RWPE1 (cell line): ENCODE measurements at regions not wholly inside any gene's neighbourhood (a gene's known extent, or its start where the extent isn't known, plus 50 kb on each side); places are given as distances from the start of the nearest gene placed in this dataset.

Experiments
- CTCF ChIA-PET: fragments of 350-600 bp; sonication (Branson Sonifier 250); formaldehyde crosslinking; extraction: SDS; loops from one replicate; lab custom pipeline; 2021; lab: Yijun Ruan, JAX
- POLR2A ChIA-PET: fragments of 400-600 bp; formaldehyde crosslinking; extraction: SDS; loops from one replicate; lab custom pipeline; 2020; ENCODE audit warnings: antibody characterized with exemption; ENCODE audit not compliant: low non-redundant PET; lab: Yijun Ruan, JAX
- DNase-seq: peaks from one replicate; pipeline ENCODE4 v3.0.0; 2012; ENCODE audit warnings: low spot score
- H3K27ac ChIP-seq: fragments of 450-650 bp; 2 replicates; pipeline ENCODE4 v1.5.1; 2017
- CTCF ChIP-seq: fragments of 450-650 bp; conservative IDR thresholded peaks from 2 replicates; pipeline ENCODE4 v1.5.1; 2017; ENCODE audit warnings: low read depth, mild to moderate bottlenecking

- no peak for DNase-seq
- ChIA-PET POLR2A (no interaction called here), CTCF (no interaction called here)
- H3K27ac ChIP-seq, result no peak overlapping the region
- no peak for TF ChIP-seq CTCF
These were observed 274.5 kb upstream of the BRINP3 start for GRCh38 chr1:190752131-190752530.

- TF ChIP-seq CTCF, result peak; percentile 19; the same call in 1 of the 2 replicates
- peak; percentile 27 for DNase-seq
- POLR2A ChIA-PET, result no interaction called here
- CTCF ChIA-PET, result interaction anchor here (0.7 kb wide), 1 partner anchor 295 kb away, joined by 3 read pairs; no protein-coding TSS in a partner anchor
- H3K27ac ChIP-seq, result no peak overlapping the region
These were observed 277.0 kb upstream of the BRINP3 start for GRCh38 chr1:190754666-190755065.

GRCh38 chr1:190759807-190760206 is 282.1 kb upstream of the BRINP3 start:
- POLR2A ChIA-PET, result no interaction called here
- CTCF ChIA-PET, result no interaction called here
- DNase-seq, result no peak
- no peak for TF ChIP-seq CTCF
- H3K27ac ChIP-seq, result no peak overlapping the region

- no peak overlapping the region for H3K27ac ChIP-seq
- CTCF ChIA-PET, result interaction anchor here (0.5 kb wide), 1 partner anchor 65 kb away, joined by 3 read pairs; no protein-coding TSS in a partner anchor
- POLR2A ChIA-PET, result no interaction called here
- TF ChIP-seq CTCF, result no peak
- DNase-seq, result no peak
These were observed 284.7 kb upstream of the BRINP3 start for GRCh38 chr1:190762325-190762724.

- no peak overlapping the region for H3K27ac ChIP-seq
- ChIA-PET CTCF (no interaction called here), POLR2A (no interaction called here)
- DNase-seq, result no peak
- TF ChIP-seq CTCF, result no peak
These were observed 315.2 kb upstream of the BRINP3 start for GRCh38 chr1:190792873-190793272.

- no peak overlapping the region for H3K27ac ChIP-seq
- CTCF ChIA-PET, result no interaction called here
- no peak for TF ChIP-seq CTCF
- POLR2A ChIA-PET, result no interaction called here
- no peak for DNase-seq
These were observed 330.0 kb upstream of the BRINP3 start for GRCh38 chr1:190807629-190808028.
